Occipital lobe (tissue), 1 donor: ENCODE measurements at regions not wholly inside any gene's neighbourhood (a gene's known extent, or its start where the extent isn't known, plus 50 kb on each side); places are given as distances from the start of the nearest gene placed in this dataset.
"Not testable (repeated sequence)": the region's sequence is repeated elsewhere in the genome, so short reads cannot be mapped to it uniquely, and the experiment has no call there.

Source experiments
- DNase-seq: peaks from one replicate; lab custom pipeline; 2025; lab: John Stamatoyannopoulos, UW

DNA sequence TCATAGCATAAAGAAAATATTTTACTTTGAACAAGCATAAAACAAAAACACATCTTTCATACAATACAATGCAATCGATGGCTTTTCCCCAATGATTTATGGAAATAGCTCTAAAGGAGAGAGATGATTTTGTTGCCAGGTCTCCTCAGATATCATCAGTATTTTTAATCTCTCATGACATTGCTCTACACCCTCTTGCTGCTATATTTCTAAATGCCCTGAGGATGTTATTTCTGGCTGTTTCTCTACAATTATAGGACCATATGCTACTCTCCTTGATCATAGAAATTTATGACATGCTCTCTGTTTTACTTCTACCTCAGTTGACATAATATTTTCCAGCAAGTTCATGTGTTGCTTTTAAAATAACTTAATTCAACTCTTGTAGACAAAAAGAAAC lies 654.9 kb upstream of the GBE1 start:
- no peak for DNase-seq

DNA sequence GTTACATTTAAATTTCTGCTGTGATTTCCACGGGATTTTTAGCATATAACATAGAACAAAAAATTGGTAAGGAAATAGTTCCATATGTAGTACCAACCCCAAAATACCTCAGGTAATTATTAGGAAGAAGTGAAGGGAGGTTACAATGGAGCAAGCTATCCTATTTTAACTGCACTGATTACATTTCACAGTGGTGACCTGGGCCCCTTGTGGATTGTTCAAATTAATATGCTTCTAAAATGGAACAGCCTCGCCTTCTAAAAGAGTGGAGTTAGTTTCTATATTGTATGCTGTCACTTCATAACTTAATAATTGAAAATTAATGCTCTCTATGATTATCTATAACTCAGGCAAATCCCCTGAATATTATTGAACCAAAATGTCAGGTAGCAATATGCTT lies 651.7 kb upstream of the GBE1 start:
- no peak for DNase-seq

DNA sequence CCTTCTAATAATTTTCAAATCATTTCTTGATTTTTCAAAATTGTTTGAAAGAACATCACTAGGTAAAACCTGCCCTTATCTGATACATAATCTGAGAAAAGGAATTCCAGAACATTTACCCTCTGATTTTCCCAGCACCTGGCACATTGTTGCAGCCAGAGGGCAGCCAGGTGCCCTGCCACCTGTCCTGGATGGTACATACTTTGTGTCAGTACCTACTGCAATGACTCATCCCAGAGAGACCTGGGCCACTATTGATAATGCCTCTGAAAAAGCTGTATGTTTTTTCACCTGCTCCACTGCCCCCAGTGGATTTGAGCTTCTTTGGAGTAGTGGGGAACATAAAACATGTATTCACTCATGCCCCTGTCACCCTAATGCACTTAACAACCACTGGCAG lies 648.9 kb upstream of the GBE1 start:
- no peak for DNase-seq

DNA sequence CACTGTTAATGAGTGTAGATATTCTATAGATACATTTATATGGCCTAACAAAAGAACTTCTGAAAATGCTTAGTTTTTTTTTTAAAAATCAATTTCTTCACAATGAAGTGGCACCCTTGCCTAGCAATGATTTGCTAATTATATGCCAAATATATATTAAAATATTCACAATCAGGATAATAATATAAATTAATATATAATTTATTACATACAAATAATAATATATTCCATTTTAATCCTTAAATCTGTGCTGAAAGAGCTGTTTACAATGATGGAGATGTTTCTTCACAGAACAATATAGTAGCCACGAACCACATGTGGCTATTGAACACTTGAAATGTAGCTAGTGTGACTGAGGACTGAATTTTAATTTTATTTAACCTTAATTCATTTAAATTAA lies 648.4 kb upstream of the GBE1 start:
- DNase-seq: no peak

DNA sequence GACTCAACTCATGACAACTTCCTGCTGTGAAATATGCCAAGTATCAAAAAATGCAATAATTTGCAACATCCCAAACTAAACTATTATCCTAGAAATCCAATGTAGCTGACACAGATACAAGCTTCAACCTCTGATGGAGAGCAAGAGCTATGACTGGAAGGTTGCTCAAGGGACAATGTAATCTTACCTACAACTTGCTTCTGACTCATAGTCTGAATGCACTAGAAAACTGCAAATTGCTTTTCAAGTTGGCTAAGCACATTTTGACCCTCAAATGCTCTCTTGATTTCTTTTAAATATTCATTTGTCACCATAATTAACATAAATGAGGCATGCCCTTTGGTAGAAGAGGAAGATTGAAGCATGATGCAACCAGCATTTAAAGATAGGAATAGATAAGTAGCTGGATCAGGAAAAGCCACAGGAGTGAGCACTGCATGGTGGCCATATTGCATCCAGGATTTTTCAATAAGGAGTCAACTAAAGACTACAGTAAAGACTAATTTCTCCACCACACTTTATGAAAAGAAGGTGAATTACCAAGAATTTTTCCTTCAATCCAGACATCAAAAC lies 630.8 kb upstream of the GBE1 start:
- no peak for DNase-seq

DNA sequence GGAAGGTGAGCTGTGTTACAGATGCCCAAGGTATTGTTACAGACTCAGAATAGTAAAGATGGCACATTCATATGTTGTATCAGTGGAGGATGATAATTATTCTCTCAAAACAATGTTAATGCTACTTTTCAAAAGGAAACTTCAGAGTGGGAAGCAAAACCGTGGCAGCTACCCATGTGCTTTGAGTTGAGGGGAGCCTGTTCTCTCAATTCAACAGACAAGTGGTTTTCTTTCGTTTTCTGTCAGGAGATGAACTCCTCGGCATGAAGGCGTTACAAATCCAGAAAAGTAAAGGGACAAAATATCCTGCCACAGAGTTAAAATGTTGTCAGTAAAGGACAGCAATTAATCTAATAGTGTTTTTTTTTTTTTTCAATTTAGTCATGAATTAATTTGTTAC lies 629.4 kb upstream of the GBE1 start:
- no peak for DNase-seq

DNA sequence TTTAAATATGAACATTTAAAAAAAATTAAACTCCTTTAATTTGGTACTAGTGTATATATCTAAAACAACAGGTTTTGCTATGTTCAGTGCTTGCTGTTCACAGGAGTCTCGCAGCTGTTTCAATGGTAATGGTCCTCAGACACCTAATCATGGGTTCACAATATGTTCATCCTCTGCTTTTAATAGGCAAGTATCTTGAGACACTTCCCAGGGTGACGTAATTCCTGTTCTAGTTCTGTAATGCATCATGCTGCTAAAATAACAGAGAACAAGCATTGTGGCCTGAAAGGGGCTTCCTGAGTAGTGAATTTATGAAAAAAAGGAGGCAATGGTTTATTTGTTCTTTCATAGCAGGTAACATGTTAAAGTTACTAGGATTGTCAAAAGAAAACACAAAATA lies 625.2 kb upstream of the GBE1 start:
- DNase-seq: no peak

DNA sequence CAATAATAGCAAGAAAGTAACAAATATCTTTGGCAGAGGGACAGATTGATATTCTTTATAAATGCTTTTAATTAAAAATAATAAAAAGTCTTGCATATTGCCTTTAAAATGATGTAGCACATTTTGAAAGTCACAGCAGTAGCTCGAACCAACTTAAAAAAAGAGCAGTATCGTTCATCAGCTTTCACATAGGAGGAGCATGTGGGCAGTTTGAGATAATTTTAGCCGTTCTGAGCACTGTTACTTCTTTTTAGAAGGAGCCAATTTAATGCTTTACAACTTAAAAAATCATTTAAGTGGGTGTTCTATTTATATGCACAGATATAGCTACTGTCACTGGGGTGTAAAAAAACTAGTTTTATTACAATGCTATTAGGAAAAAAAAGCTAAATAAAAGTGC lies 622.7 kb upstream of the GBE1 start:
- no peak for DNase-seq

DNA sequence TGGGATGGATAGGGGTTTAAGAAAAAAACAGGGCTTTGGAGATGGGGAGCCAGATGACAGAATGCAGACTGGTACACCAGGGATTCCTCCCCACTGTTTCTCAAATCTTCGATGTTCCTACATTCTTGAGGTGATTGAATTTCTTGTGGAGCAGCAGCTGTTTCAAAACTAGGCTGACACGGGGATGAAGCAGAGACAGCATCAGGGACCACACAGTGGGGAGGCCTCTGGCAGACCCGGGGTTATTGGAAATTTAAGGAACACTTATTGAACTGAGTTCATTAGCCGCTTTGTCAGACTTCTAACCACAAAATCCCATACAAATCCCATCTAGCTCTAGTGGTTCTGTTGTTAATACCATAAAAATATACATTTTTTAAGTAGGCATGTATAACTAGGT lies 621.4 kb upstream of the GBE1 start:
- no peak for DNase-seq

DNA sequence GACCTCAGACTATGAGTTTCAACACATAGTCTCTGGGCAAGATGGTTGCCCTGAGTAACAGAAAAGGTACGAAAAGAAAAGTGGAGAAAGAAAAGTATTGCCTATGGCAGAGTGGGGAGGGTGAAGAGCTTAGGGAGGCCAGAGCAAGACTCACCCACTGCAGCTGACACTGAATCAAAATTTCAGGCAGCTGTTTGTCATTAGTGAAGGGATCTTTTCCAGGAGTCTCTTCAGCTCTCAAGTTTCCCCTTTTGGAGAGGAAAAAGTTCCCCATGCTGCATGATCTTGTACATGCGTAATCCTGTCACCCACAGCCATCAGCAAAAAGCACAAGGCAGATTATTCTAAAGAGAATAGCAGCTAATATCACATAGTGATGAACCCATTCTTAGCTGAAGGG lies 616.9 kb upstream of the GBE1 start:
- no peak for DNase-seq

DNA sequence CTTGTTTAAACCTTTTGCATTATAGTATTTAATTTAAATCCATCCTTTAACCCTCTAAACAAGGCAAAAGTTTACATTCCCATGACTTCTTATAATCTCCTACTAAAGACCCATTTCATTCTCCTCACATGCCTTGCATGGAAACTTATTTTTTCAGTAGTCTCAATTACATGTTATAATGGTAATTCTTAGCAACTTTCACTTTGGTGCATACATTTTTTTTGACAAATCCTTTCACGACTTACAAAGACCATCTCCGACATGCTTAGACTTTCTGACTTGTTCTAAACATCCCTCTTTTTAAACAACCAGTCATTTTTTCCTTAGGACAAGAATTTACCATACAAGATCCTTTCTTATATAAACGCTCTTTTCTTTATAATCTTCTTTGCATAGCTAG lies 615.4 kb upstream of the GBE1 start:
- DNase-seq: no peak

DNA sequence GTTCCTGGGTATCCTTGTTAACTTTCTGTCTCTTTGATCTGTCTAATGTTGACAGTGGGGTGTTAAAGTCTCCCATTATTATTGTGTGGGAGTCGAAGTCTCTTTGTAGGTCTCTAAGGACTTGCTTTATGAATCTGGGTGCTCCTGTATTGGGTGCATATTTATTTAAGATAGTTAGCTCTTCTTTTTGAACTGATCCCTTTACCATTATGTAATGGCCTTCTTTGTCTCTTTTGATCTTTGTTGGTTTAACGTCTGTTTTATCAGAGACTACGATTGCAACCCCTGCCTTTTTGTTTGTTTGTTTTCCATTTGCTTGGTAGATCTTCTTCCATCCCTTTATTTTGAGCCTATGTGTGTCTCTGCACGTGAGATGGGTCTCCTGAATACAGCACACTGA lies 612.4 kb upstream of the GBE1 start:
- DNase-seq: not testable (repeated sequence)

DNA sequence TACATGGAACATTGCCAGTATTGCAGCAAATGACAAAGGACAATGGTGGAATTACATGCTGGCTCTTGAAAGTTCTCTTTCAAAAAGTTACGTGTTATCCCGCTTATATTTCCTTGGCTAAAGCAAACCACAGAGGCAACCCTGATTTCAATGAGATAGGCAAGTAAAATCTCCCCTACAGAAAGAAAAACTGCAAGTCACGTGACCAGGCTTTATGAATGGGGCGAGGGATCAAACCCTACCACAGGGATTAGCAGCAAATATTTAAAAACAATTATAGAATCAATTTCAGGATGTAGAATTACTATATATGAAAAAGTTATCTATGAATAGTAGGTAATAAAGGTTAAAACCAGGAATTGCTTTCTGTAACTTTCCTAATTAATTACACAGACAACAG lies 603.4 kb upstream of the GBE1 start:
- DNase-seq: no peak

DNA sequence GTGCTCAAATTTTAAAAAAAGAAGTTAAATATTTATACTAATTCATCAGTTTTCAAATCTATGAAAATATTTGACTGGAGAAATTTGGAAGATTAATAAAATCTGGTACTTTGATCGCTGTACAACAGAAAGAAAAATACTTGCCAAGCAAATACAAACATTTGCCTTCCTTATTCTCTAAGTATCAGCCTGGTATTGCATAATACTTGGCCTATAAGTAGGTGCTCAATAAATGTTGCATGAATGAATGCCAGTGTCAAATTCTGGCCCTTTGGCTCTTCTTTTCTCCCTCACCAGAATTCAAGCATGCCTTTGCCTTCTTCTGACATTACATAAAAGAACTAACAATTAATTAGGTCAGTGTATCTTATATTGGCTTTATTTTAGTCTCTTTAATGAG lies 601.7 kb upstream of the GBE1 start:
- DNase-seq: no peak

DNA sequence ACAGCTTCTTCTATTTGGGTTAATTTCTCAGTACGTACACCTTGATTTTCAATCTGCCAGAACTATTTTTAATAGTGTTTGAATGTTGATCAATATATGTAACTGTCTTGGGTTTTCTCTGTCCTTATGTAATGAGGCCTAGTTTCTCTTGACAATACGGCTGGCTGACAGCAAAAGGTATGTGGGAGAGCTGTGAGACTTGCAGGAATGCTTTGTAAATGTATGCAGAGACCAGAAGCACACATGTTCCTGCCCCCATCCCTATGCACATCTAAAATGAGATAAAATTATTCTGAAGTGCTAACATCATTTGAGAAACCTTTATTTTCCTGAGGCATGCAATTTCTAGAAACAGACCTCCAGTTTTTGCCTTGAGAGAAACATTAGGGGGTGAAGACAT lies 593.8 kb upstream of the GBE1 start:
- DNase-seq: no peak

DNA sequence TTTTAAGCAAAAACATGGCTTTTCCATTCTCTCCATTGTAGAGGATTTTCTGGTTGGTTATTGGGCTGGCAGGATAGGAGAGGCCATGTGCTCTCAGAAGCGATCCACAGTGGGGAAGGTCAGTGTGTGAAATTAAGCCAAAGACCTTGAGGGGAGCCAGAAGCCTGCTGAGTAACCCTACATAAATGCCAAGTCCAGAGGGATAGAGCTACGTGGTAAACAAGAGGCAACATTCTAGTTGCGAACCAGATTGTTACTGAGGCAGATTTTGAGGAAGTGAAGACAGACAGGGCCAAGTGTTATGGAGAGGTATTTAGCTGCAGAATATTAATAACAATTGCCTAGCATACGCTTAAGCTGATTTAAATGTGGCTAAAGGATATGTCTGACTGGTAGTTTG lies 592.8 kb upstream of the GBE1 start:
- no peak for DNase-seq

DNA sequence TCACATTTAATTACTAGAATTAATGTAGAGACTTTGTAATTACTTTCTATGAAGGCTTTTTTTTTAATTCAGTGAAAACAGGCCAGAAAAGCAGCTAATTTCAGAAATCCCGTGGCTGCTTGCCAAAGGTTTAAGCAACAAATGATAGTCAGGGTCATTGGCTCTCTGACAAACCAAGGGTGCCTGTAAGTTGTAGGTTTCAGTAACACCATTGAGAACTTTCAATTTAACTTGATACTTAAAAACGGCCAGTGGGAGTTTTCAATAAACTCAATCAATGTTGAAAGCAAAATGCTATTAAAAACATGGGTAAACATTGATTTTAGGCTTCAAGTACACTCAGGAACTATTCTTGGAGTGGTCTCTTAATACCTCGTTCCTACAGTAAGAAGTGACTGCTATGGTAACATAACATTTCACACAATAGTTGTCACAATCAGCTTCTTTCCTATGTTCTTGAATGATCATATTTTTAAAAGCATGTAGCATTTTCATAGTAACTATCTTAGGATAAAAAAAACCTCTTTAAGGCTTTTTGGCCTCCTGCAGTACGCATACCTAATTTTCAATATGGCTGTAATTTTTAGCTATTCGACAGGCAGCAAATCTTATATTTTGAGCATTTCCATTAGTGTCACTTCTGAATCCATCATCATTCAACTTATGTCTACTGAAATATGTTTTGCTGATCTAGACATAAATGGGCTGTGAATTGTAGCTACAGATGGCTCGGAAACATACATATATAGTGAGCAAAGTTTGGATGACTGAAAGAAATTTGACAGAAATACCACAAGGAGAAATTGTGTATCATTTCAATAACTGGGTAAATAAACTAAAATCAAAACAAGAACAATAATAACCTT lies 592.1 kb upstream of the GBE1 start:
- DNase-seq: no peak

DNA sequence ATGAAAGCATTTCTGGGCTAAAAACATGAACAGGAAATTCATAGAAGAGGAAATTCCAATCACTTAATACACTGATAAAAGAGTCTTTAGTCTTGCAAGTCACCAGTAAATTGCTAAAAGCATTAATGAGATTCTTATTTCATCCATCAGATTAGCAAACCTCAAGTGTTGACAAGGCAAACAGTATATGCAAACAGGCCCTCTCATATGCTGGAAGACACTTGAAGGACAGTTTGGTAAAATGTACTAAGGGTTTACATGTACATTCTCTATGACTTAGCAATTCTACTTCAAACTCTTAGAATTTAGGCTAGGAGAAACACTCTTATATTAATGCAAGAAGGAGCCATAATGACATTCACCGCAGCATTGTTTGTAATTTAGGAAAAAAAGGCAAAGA lies 586.1 kb upstream of the GBE1 start:
- no peak for DNase-seq

DNA sequence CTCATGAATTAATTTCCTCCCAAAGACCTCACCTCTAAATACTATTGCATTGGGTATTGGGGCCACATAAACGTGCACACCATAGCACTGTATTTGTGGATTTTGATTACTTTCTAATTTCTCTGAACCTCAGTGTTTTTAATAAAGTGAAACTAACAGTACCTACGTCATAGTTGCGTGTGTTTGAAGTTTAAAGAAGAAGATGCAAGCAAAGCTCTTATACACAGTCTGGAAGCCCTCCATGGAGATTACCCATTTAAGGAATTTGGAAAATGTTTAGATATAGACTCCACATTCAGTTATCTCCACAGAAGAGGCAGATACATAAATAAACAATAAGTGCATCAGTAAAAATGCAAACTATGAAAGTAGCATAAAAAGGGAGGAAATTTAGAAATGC lies 581.1 kb upstream of the GBE1 start:
- no peak for DNase-seq

DNA sequence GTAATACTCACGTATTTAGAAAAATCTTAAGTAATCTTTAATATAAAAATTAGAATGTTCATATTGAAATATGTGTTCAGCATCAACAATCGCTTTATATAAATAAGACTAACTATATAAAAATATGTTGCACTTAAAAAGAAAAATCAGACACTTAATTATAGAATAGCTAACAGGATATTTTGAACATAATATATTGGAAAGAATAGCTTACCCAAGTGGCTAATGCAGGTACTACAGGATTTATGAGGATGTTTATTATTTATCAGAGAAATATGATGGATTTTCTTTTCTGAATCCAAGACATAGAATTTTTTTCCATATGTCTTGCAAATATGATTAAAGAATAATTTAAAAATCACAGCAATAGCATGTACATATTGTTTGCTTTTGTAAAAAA lies 567.9 kb upstream of the GBE1 start:
- DNase-seq: no peak

DNA sequence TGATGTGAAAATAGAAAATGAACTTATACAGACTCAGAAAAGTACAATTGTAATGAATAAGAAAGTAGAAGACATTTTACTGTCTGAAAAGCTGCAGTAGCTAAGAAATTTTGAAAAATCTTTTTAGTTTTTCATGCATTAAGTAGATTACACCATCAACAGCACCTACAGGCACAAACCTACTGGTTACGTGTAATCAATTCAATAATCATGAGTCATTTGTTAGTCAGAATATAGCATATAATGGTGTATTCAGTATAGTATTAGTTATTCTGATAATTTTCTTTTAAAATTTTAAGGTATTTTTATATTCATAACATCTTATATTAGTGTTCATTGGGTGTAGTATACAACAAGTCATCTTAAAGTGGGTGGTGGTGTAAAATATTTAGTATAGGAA lies 550.5 kb upstream of the GBE1 start:
- DNase-seq: no peak

DNA sequence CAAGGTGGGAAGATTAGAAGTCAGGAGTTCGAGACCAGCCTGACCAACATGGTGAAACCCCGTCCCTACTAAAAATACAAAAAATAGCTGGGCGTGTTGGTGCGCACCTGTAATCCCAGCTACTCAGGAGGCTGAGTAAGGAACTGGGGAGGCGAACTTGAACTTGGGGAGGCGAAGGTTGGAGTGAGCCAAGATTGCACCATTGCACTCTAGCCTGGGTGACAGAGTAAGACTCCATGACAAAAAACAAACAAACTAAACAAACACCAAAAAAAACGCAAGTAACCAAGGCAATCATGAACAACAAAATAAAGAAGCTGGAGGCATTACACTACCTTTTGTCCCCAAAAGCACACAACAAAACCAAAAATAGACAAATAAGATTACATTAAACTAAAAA lies 547.3 kb upstream of the GBE1 start:
- no peak for DNase-seq

DNA sequence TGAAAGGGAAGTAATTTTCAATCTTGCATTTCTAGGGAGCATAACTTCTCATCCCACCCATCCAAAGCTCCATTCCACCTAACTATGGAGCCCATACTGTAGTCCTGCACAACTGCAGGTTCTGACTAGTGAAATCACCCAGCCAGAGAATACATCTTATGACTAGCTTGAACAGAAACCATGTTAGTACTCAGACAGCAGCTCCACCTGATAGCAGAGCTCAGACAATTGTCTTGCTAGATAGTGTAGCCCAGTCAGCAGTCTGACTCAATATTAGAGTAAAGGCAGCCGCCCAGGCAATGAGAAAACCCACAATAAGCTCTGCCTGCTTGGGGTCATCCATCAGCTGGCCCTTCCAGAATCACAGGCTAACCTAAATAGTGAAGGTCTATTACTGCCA lies 544.7 kb upstream of the GBE1 start:
- no peak for DNase-seq

DNA sequence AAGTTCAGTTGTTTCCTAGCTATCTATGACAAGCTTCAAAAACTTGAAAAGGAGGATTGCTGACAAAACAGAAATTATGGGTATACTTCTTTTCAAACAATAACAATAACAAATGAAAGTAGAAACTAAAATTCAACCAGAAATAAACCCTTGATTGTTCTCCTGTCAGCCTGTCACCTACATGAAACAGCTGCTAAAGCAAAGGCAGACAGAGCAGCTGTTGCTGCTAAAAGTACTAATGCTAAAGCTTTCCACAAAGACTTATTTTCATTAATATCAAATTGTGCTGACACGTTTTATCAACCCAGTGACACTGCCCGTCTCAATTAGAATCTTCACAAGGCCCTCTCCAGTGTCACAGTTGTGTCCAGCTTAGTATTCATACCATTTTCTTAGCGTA lies 533.2 kb upstream of the GBE1 start:
- DNase-seq: no peak
